GM18951 (cell line): ENCODE measurements at regions not wholly inside any gene's neighbourhood (a gene's known extent, or its start where the extent isn't known, plus 50 kb on each side); places are given as distances from the start of the nearest gene placed in this dataset.

Source experiments
- POLR2A ChIP-seq: IDR thresholded peaks from 4 replicates; pipeline ENCODE4 v1.6.1; 2011; ENCODE audit warnings: mild to moderate bottlenecking; ENCODE audit not compliant: insufficient read length, insufficient read depth; ENCODE audit errors: extremely low read depth
- in situ Hi-C: fragments of 300-500 bp; cut with MboI; formaldehyde crosslinking; loops from one replicate; pipeline ENCODE4 v1.12.0; 2022; ENCODE audit warnings: low sequenced_read_pairs, mixed read lengths, inconsistent platforms; ENCODE audit not compliant: unreplicated experiment

GRCh38 chr15:79520654-79521053 is 88.5 kb downstream of the MINAR1 start:
- in situ Hi-C loops, result no loop called here
- TF ChIP-seq POLR2A, result no peak

- no peak for TF ChIP-seq POLR2A
- in situ Hi-C loops, result no loop called here
Measured at GRCh38 chr15:79522656-79523055, 90.5 kb downstream of the MINAR1 start.

GRCh38 chr15:79523266-79523665 is 91.1 kb downstream of the MINAR1 start:
- no peak for TF ChIP-seq POLR2A
- in situ Hi-C loops, result no loop called here

- no peak for TF ChIP-seq POLR2A
- in situ Hi-C loops, result no loop called here
Measured at GRCh38 chr15:79524531-79524930, 92.4 kb downstream of the MINAR1 start.

- in situ Hi-C loops, result no loop called here
Measured at GRCh38 chr15:79526376-79526775, 94.2 kb downstream of the MINAR1 start.

GRCh38 chr15:79527821-79528220 is 95.7 kb downstream of the MINAR1 start:
- no peak for TF ChIP-seq POLR2A
- in situ Hi-C loops, result no loop called here

More at GRCh38 chr15:79526376-79526775, 94.2 kb downstream of the MINAR1 start:
- TF ChIP-seq POLR2A, result no peak

- no peak for TF ChIP-seq POLR2A
- in situ Hi-C loops, result no loop called here
Measured at GRCh38 chr15:79529157-79529785, 97.1 kb downstream of the MINAR1 start.

GRCh38 chr15:79535536-79535935 is 103.4 kb downstream of the MINAR1 start:
- in situ Hi-C loops, result no loop called here
- no peak for TF ChIP-seq POLR2A

GRCh38 chr15:79538527-79538926 is 106.4 kb downstream of the MINAR1 start:
- in situ Hi-C loops, result no loop called here
- no peak for TF ChIP-seq POLR2A

GRCh38 chr15:79539401-79539800 is 107.3 kb downstream of the MINAR1 start:
- in situ Hi-C loops, result no loop called here
- TF ChIP-seq POLR2A, result no peak

GRCh38 chr15:79540551-79540950 is 108.4 kb downstream of the MINAR1 start:
- in situ Hi-C loops, result no loop called here
- TF ChIP-seq POLR2A, result no peak

GRCh38 chr15:79541196-79541595 is 109.1 kb downstream of the MINAR1 start:
- in situ Hi-C loops, result no loop called here
- no peak for TF ChIP-seq POLR2A

- in situ Hi-C loops, result no loop called here
- TF ChIP-seq POLR2A, result no peak
Measured at GRCh38 chr15:79543097-79543496, 111.0 kb downstream of the MINAR1 start.

- in situ Hi-C loops, result no loop called here
Measured at GRCh38 chr15:79549196-79549595, 117.1 kb downstream of the MINAR1 start.

GRCh38 chr15:79560384-79560783 is 128.2 kb downstream of the MINAR1 start:
- no peak for TF ChIP-seq POLR2A
- in situ Hi-C loops, result no loop called here

More at GRCh38 chr15:79549196-79549595, 117.1 kb downstream of the MINAR1 start:
- TF ChIP-seq POLR2A, result no peak
